GM12878 (cell line): ENCODE measurements at regions not wholly inside any gene's neighbourhood (a gene's known extent, or its start where the extent isn't known, plus 50 kb on each side); places are given as distances from the start of the nearest gene placed in this dataset.

ENCODE experiments used
- ATF3 ChIP-seq: IDR thresholded peaks from 2 replicates; pipeline ENCODE4 v1.6.1; 2011; ENCODE audit warnings: low read depth, mild to moderate bottlenecking, low read length, moderate library complexity, borderline replicate concordance; ENCODE audit errors: extremely low read depth
- CTCF ChIP-seq, 3 experiments: IDR thresholded peaks in 2 of 3; conservative IDR thresholded peaks in 1 of 3; 2 replicates each; pipeline ENCODE4 v1.5.1; 2011; ENCODE audit warnings: low read depth in 3 of 3, low read length in 3 of 3, mild to moderate bottlenecking in 3 of 3, control low read depth in 2 of 3, moderate library complexity in 2 of 3, inconsistent platforms in 1 of 3, mixed read lengths in 1 of 3; ENCODE audit not compliant: control insufficient read depth in 2 of 3, insufficient read depth in 1 of 3; ENCODE audit errors: extremely low read depth in 1 of 3
- ELK1 ChIP-seq: IDR thresholded peaks from 2 replicates; pipeline ENCODE4 v1.6.1; 2012; ENCODE audit warnings: low read depth, low read length, improper control_type of control experiment
- EZH2 ChIP-seq: IDR thresholded peaks from 2 replicates; pipeline ENCODE4 v1.6.1; 2012; ENCODE audit warnings: low read depth, mild to moderate bottlenecking, control low read depth, inconsistent platforms, low read length, borderline replicate concordance; ENCODE audit not compliant: control insufficient read depth
- KDM1A ChIP-seq: fragments of 200-600 bp; sonication (generic); IDR thresholded peaks from 2 replicates; pipeline ENCODE4 v1.6.1; 2016; ENCODE audit warnings: borderline replicate concordance
- MAX ChIP-seq: IDR thresholded peaks from 2 replicates; pipeline ENCODE4 v1.6.1; 2012; ENCODE audit warnings: low read depth, low read length, improper control_type of control experiment
- NBN ChIP-seq: fragments of 450-650 bp; IDR thresholded peaks from 2 replicates; pipeline ENCODE4 v1.6.1; 2016
- POLR2A ChIP-seq: IDR thresholded peaks from 2 replicates; pipeline ENCODE4 v1.6.1; 2011; ENCODE audit warnings: low read depth, mild to moderate bottlenecking, low read length
- RAD21 ChIP-seq: IDR thresholded peaks from 2 replicates; pipeline ENCODE4 v1.6.1; 2011; ENCODE audit warnings: mild to moderate bottlenecking, low read depth, low read length, moderate library complexity; ENCODE audit not compliant: insufficient read depth
- RFX5 ChIP-seq: IDR thresholded peaks from 2 replicates; pipeline ENCODE4 v1.6.1; 2011; ENCODE audit warnings: low read depth, low read length, improper control_type of control experiment
- RUNX3 ChIP-seq: IDR thresholded peaks from 2 replicates; pipeline ENCODE4 v1.6.1; 2012; ENCODE audit warnings: low read length, inconsistent platforms
- ZNF274 ChIP-seq: IDR thresholded peaks from one replicate; pipeline ENCODE4 v1.8.0; 2011; ENCODE audit not compliant: insufficient read length, insufficient read depth

- TF ChIP-seq MAX (no peak), RAD21 (no peak), POLR2A (no peak), EZH2 (no peak), NBN (no peak), CTCF (IDR thresholded peaks at IDR 0.05 in 2 of 3, conservative IDR thresholded peaks at IDR 0.05 in 1 of 3; ENCODE audit: control insufficient read depth in 2 of 3, extremely low read depth in 1 of 3, insufficient read depth in 1 of 3, low read depth in 3 of 3, low read length in 3 of 3) (no peak), ATF3 (no peak), ZNF274 (no peak), RFX5 (no peak), RUNX3 (no peak), ELK1 (no peak), KDM1A (no peak)
Measured at GRCh38 chr5:30100929-30101328, 1092.6 kb upstream of the CDH6 start.
